ENCODE measurements at regions not wholly inside any gene's neighbourhood (a gene's known extent, or its start where the extent isn't known, plus 50 kb on each side); places are given as distances from the start of the nearest gene placed in this dataset.
A peak's percentile ranks its signal among the peaks of the same experiment; 100 is the strongest.

DNA sequence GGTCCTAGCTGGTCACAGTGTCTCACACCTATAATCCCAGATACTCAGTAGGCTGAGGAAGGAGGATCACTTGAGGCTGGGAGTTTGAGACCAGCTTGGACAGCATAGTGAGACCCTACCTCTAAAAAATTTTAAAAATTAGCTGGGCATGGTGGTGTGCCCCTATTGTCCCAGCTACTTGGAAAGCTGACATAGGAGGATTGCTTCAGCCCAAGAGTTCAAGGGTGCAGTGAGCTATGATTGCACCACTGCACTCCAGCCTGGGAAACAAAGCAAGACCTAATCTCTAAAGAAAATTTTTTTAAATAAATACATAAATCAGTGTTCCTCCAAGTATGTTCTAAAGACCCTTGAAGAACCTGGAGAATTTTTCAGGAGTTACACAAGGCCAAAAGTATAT lies 50.6 kb upstream of the GNAO1 start:
- DNase-seq (ENCODE audit: low spot score) (no peak), ATAC-seq (no peak)
- Mint-ChIP-seq H3K27me3 (peaks cover 25 to 43% of the 10 kb centered on the region in 2 donors), H3K36me3 (no peaks in the 10 kb centered on the region), H3K27ac (no peak overlapping the region), H3K4me3 (no peak overlapping the region), H3K4me1 (ENCODE audit: low read depth in 2 of 2) (peaks cover 7 to 9% of the 10 kb centered on the region in 2 donors), H3K9me3 (no peaks in the 10 kb centered on the region)

DNA sequence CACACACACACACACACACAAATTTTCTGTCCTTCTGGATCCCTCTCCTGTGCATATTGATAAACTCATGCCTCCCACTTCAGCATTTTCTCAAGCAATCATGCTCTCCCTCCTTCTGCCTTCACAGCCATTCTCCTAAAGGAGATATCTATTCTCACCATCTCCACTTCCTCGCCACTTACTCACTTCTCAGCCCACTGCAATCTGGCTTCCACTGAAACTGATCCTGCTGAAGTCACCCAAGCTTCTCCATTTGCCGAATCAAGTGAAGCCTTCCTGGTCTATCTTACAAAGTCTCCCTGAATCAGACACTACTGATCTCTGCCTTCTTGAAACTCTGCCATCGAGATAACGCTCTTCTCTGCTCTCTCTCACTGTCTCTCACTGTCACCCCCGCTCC lies 54.0 kb upstream of the GNAO1 start:
- H3K36me3 Mint-ChIP-seq = no peaks in the 10 kb centered on the region
- H3K4me1 Mint-ChIP-seq (ENCODE audit: low read depth in 2 of 2) = peaks cover 7 to 9% of the 10 kb centered on the region in 2 donors
- H3K9me3 Mint-ChIP-seq = no peaks in the 10 kb centered on the region
- DNase-seq (ENCODE audit: low spot score) (no peak), ATAC-seq (no peak)
- no peak overlapping the region for H3K27ac Mint-ChIP-seq
- peak overlapping the region; percentile 38 for H3K4me3 Mint-ChIP-seq
- H3K27me3 Mint-ChIP-seq = peaks cover 20 to 37% of the 10 kb centered on the region in 2 donors

- DNase-seq (ENCODE audit: low spot score) (no peak), ATAC-seq (no peak)
- peaks cover 7 to 9% of the 10 kb centered on the region in 2 donors for H3K4me1 Mint-ChIP-seq (ENCODE audit: low read depth in 2 of 2)
- no peak overlapping the region for H3K4me3 Mint-ChIP-seq
- peaks cover 24 to 42% of the 10 kb centered on the region in 2 donors for H3K27me3 Mint-ChIP-seq
- H3K27ac Mint-ChIP-seq = no peak overlapping the region
- H3K9me3 Mint-ChIP-seq = no peaks in the 10 kb centered on the region
- no peaks in the 10 kb centered on the region for H3K36me3 Mint-ChIP-seq
Measured at GRCh38 chr16:56136256-56136655, 55.0 kb upstream of the GNAO1 start.

- ATAC-seq = no peak
- no peak for DNase-seq (ENCODE audit: low spot score)
- Mint-ChIP-seq H3K9me3 (no peaks in the 10 kb centered on the region), H3K36me3 (no peaks in the 10 kb centered on the region), H3K4me1 (ENCODE audit: low read depth in 2 of 2) (peaks cover 7 to 9% of the 10 kb centered on the region in 2 donors), H3K27ac (no peak overlapping the region), H3K4me3 (no peak overlapping the region), H3K27me3 (peaks cover 32 to 54% of the 10 kb centered on the region in 2 donors)
Measured at GRCh38 chr16:56134790-56135189, 56.5 kb upstream of the GNAO1 start.

- Mint-ChIP-seq H3K4me1 (ENCODE audit: low read depth in 2 of 2) (no peaks in the 10 kb centered on the region), H3K27me3 (peaks cover 38 to 54% of the 10 kb centered on the region in 2 donors), H3K27ac (no peak overlapping the region), H3K9me3 (no peaks in the 10 kb centered on the region), H3K36me3 (no peaks in the 10 kb centered on the region), H3K4me3 (no peak overlapping the region)
- no peak for ATAC-seq
- DNase-seq (ENCODE audit: low spot score) = no peak
Measured at GRCh38 chr16:56125922-56126321, 65.4 kb upstream of the GNAO1 start.

DNA sequence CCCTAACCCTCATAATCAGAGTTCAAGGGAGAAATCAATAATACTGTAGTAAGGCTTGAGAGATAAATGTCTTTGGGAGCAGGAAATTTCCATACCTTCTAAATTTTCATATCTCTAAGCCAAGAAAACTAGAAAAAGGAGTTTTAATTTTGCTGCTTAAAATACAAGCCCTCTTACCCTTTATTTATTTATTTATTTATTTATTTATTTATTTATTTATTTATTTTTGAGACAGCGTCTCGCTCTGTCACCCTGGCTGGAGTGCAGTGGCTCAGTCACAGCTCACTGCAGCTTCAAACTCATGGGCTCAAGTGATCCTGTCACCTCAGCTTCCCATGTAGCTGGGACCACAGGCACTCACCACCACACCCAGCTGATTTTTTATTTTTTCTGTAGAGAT lies 69.0 kb upstream of the GNAO1 start:
- Mint-ChIP-seq H3K27me3 (peaks cover 17 to 20% of the 10 kb centered on the region in 2 donors), H3K9me3 (no peaks in the 10 kb centered on the region), H3K27ac (no peak overlapping the region), H3K4me1 (ENCODE audit: low read depth in 2 of 2) (no peaks in the 10 kb centered on the region), H3K4me3 (no peak overlapping the region), H3K36me3 (no peaks in the 10 kb centered on the region)
- DNase-seq (ENCODE audit: low spot score) (no peak), ATAC-seq (no peak)

- Mint-ChIP-seq H3K27ac (no peak overlapping the region), H3K36me3 (no peaks in the 10 kb centered on the region), H3K27me3 (peaks cover 13 to 18% of the 10 kb centered on the region in 2 donors), H3K9me3 (no peaks in the 10 kb centered on the region), H3K4me1 (ENCODE audit: low read depth in 2 of 2) (no peaks in the 10 kb centered on the region), H3K4me3 (no peak overlapping the region)
- no peak for ATAC-seq
- no peak for DNase-seq (ENCODE audit: low spot score)
Measured at GRCh38 chr16:56121156-56121500, 70.2 kb upstream of the GNAO1 start.

- no peaks in the 10 kb centered on the region for H3K4me1 Mint-ChIP-seq (ENCODE audit: low read depth in 2 of 2)
- ATAC-seq (no peak), DNase-seq (ENCODE audit: low spot score) (no peak)
- peaks cover 12 to 17% of the 10 kb centered on the region in 2 donors for H3K27me3 Mint-ChIP-seq
- no peak overlapping the region for H3K4me3 Mint-ChIP-seq
- H3K36me3 Mint-ChIP-seq = no peaks in the 10 kb centered on the region
- no peaks in the 10 kb centered on the region for H3K9me3 Mint-ChIP-seq
- no peak overlapping the region for H3K27ac Mint-ChIP-seq
Measured at GRCh38 chr16:56120447-56121155, 70.7 kb upstream of the GNAO1 start.

- H3K27me3 Mint-ChIP-seq = peaks cover 7 to 13% of the 10 kb centered on the region in 2 donors
- H3K36me3 Mint-ChIP-seq = no peaks in the 10 kb centered on the region
- H3K9me3 Mint-ChIP-seq = no peaks in the 10 kb centered on the region
- DNase-seq (ENCODE audit: low spot score) (no peak), ATAC-seq (peak in 1 of 2 donors; percentile 84)
- no peak overlapping the region for H3K4me3 Mint-ChIP-seq
- no peaks in the 10 kb centered on the region for H3K4me1 Mint-ChIP-seq (ENCODE audit: low read depth in 2 of 2)
- H3K27ac Mint-ChIP-seq = no peak overlapping the region
Measured at GRCh38 chr16:56119133-56119532, 72.2 kb upstream of the GNAO1 start.

- DNase-seq (ENCODE audit: low spot score) (no peak), ATAC-seq (no peak)
Measured at GRCh38 chr16:56116577-56116964, 74.7 kb upstream of the GNAO1 start.

DNA sequence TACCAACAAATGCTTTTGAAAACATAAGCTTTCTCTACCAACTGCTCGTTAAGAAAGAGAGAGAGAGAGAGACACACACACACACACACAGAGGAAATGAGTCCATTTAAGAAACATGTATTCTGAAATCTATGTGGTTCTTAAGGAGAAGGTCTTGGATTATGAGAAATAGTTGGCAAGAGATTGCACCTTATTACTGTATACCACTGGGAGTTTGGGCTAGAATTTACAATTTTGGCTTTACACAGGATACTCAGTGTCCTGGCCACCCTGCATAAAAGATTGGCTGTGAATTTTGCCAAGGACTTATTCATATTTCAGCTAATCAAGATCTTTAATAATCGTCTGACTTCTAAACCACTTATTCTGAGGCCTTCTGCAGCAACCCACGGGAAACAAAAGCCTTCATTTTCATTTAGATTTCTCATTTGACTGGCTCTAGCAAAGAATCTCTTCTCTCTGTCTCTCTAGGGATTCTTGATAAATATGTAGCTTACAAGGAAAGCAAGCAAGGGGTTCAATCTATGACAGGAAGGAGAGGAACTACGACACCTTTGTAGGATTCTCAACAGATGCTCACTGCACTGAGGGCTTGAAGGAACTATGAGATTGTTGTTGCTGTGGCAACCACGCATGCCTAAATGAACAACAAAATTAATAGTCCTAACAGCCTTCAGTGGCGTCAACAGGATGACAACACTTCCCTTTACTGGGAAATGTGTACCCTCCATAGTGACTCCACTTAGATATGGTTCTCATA lies 75.3 kb upstream of the GNAO1 start:
- ATAC-seq (no peak), DNase-seq (ENCODE audit: low spot score) (no peak)
- H3K27me3 Mint-ChIP-seq = peaks cover 12% of the 10 kb centered on the region in 2 donors
- no peak overlapping the region for H3K4me3 Mint-ChIP-seq
- no peaks in the 10 kb centered on the region for H3K9me3 Mint-ChIP-seq
- no peaks in the 10 kb centered on the region for H3K4me1 Mint-ChIP-seq (ENCODE audit: low read depth in 2 of 2)
- H3K27ac Mint-ChIP-seq = no peak overlapping the region
- no peaks in the 10 kb centered on the region for H3K36me3 Mint-ChIP-seq

More at GRCh38 chr16:56116577-56116964, 74.7 kb upstream of the GNAO1 start:
- Mint-ChIP-seq H3K4me1 (ENCODE audit: low read depth in 2 of 2) (no peaks in the 10 kb centered on the region), H3K9me3 (no peaks in the 10 kb centered on the region), H3K4me3 (no peak overlapping the region), H3K36me3 (no peaks in the 10 kb centered on the region), H3K27me3 (peaks cover 7 to 9% of the 10 kb centered on the region in 2 donors), H3K27ac (no peak overlapping the region)

DNA sequence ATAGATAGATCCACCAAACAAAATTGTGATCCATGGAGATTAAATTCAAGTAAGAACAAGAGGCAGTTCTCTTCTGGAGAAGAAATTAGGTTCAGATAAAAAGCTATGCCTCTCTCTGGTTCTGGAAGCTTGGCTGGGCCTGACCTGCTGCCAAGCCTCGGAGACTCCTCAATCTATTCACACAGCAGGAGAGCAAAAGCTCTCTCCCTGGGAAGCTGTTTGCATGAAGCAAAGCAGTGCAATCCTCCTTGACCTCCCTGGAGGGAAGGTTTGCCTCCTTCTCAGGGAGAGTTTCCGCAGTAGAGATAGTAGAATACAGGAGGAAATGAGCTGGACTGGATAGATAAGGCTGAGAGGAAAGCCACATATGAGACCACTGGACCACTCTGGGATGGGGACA lies 78.1 kb upstream of the GNAO1 start:
- Mint-ChIP-seq H3K27ac (no peak overlapping the region), H3K4me3 (no peak overlapping the region), H3K27me3 (peaks cover 10 to 13% of the 10 kb centered on the region in 2 donors), H3K36me3 (no peaks in the 10 kb centered on the region), H3K9me3 (no peaks in the 10 kb centered on the region), H3K4me1 (ENCODE audit: low read depth in 2 of 2) (no peaks in the 10 kb centered on the region)
- DNase-seq (ENCODE audit: low spot score) = no peak
- no peak for ATAC-seq

DNA sequence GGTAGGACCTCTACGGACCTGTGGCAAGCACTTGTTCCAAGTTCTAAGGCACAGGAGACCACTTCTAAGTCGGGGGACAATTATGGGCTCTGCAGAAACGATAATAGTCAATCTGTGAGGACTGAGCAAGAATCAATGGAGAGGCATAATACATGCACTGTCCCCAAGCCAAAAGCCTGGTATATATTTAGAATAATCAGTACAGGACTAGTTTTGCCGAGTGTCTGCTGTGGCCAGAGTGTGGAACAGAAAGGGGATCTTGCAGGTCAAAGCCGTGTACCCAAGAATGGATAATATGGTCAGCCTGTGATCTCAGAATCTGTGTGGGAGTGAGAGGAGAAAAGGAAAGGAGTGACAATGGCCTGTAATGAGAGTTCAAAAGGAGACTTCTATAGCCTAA lies 80.2 kb upstream of the GNAO1 start:
- Mint-ChIP-seq H3K27ac (no peak overlapping the region), H3K9me3 (no peaks in the 10 kb centered on the region), H3K27me3 (peaks cover 10 to 13% of the 10 kb centered on the region in 2 donors), H3K4me3 (no peak overlapping the region), H3K36me3 (no peaks in the 10 kb centered on the region), H3K4me1 (ENCODE audit: low read depth in 2 of 2) (no peaks in the 10 kb centered on the region)
- no peak for DNase-seq (ENCODE audit: low spot score)
- no peak for ATAC-seq

GRCh38 chr16:56109994-56110393 lies 81.3 kb upstream of the GNAO1 start:
- ATAC-seq (no peak), DNase-seq (ENCODE audit: low spot score) (no peak)
- Mint-ChIP-seq H3K27ac (no peak overlapping the region), H3K4me3 (no peak overlapping the region), H3K36me3 (no peaks in the 10 kb centered on the region), H3K9me3 (no peaks in the 10 kb centered on the region), H3K4me1 (ENCODE audit: low read depth in 2 of 2) (no peaks in the 10 kb centered on the region), H3K27me3 (peaks cover 10 to 21% of the 10 kb centered on the region in 2 donors)

Measured in natural killer cell treated with Interleukin-12 subunit alpha and Interleukin-12 subunit beta and Interleukin-15 and Interleukin-18, amount 100 ng/mL, for 72 hours (primary cell).